WTC11 (cell line): ENCODE measurements at regions not wholly inside any gene's neighbourhood (a gene's known extent, or its start where the extent isn't known, plus 50 kb on each side); places are given as distances from the start of the nearest gene placed in this dataset.

Source experiments
- ATAC-seq: fragments of 200-7000 bp; cut with Tn5 transposase; 2 replicates; pipeline ENCODE4 v1.10.0; 2021; ENCODE audit warnings: mild to moderate bottlenecking, moderate library complexity
- CTCF ChIA-PET: fragments of 300-600 bp; sonication (Branson Sonifier 250); formaldehyde crosslinking; loops from one replicate; lab custom pipeline; 2021; ENCODE audit warnings: antibody characterized with exemption; lab: Charles Lee
- POLR2A ChIA-PET: fragments of 350-600 bp; sonication (Branson Sonifier 250); formaldehyde crosslinking; loops from one replicate; lab custom pipeline; 2021; ENCODE audit warnings: antibody characterized with exemption; lab: Charles Lee
- DNase-seq: peaks from one replicate; pipeline ENCODE4 v3.0.0; 2021; ENCODE audit warnings: low spot score
- H3K27ac Mint-ChIP-seq: 2 replicates; pipeline ENCODE4 v1.8.0; 2021; ENCODE audit warnings: mixed read lengths
- H3K27me3 Mint-ChIP-seq: 2 replicates; pipeline ENCODE4 v1.8.0; 2021; ENCODE audit warnings: low read depth, mild to moderate bottlenecking, moderate library complexity, mixed read lengths
- H3K36me3 Mint-ChIP-seq: 2 replicates; pipeline ENCODE4 v1.8.0; 2021; ENCODE audit warnings: mixed read lengths
- H3K4me1 Mint-ChIP-seq: 2 replicates; pipeline ENCODE4 v1.8.0; 2022; ENCODE audit warnings: mixed read lengths
- H3K4me3 Mint-ChIP-seq: 2 replicates; pipeline ENCODE4 v1.8.0; 2021; ENCODE audit warnings: mild to moderate bottlenecking, moderate library complexity, mixed read lengths
- H3K9me3 Mint-ChIP-seq: 2 replicates; pipeline ENCODE4 v1.8.0; 2021; ENCODE audit warnings: mixed read lengths
- CDX4 ChIP-seq: fragments of 250-450 bp; sonication (Bioruptor Pico); IDR thresholded peaks from 2 replicates; pipeline ENCODE4 v1.9.0; 2021; ENCODE audit warnings: moderate library complexity, mild to moderate bottlenecking, inconsistent platforms, borderline replicate concordance
- CREB1 ChIP-seq: sonication (generic); formaldehyde crosslinking; IDR thresholded peaks from 2 replicates; pipeline ENCODE4 v1.8.0; 2023; ENCODE audit warnings: mild to moderate bottlenecking, missing genetic modification reagents
- CTCF ChIP-seq: fragments of 200-600 bp; IDR thresholded peaks from 2 replicates; pipeline ENCODE4 v1.8.0; 2022; ENCODE audit warnings: antibody characterized with exemption
- FOXJ3 ChIP-seq: sonication (generic); formaldehyde crosslinking; IDR thresholded peaks from 2 replicates; pipeline ENCODE4 v1.9.0; 2021; ENCODE audit warnings: missing genetic modification reagents, mild to moderate bottlenecking, borderline replicate concordance
- FOXK1 ChIP-seq: sonication (generic); formaldehyde crosslinking; IDR thresholded peaks from 2 replicates; pipeline ENCODE4 v1.8.0; 2022; ENCODE audit warnings: mild to moderate bottlenecking, moderate library complexity, missing genetic modification reagents
- HMGXB4 ChIP-seq: sonication (generic); formaldehyde crosslinking; IDR thresholded peaks from 2 replicates; pipeline ENCODE4 v1.8.1; 2023; ENCODE audit warnings: mild to moderate bottlenecking, moderate library complexity, missing genetic modification reagents
- IRF1 ChIP-seq: sonication (generic); formaldehyde crosslinking; IDR thresholded peaks from 2 replicates; pipeline ENCODE4 v1.8.0; 2023; ENCODE audit warnings: missing genetic modification reagents
- JUN ChIP-seq: sonication (generic); formaldehyde crosslinking; IDR thresholded peaks from 2 replicates; pipeline ENCODE4 v1.8.0; 2023; ENCODE audit warnings: mild to moderate bottlenecking, missing genetic modification reagents
- KAT7 ChIP-seq: sonication (generic); formaldehyde crosslinking; IDR thresholded peaks from 2 replicates; pipeline ENCODE4 v1.8.1; 2023; ENCODE audit warnings: missing genetic modification reagents, mild to moderate bottlenecking, borderline replicate concordance
- MAX ChIP-seq: sonication (generic); formaldehyde crosslinking; IDR thresholded peaks from 2 replicates; pipeline ENCODE4 v1.8.0; 2022; ENCODE audit warnings: mild to moderate bottlenecking, missing genetic modification reagents
- MYBL2 ChIP-seq: sonication (generic); formaldehyde crosslinking; IDR thresholded peaks from 2 replicates; pipeline ENCODE4 v1.8.1; 2023; ENCODE audit warnings: mild to moderate bottlenecking, moderate library complexity, missing genetic modification reagents
- NFE2L1 ChIP-seq: sonication (generic); formaldehyde crosslinking; IDR thresholded peaks from 2 replicates; pipeline ENCODE4 v1.8.1; 2023; ENCODE audit warnings: missing genetic modification reagents
- NFYB ChIP-seq: sonication (generic); formaldehyde crosslinking; conservative IDR thresholded peaks from 2 replicates; pipeline ENCODE4 v1.8.0; 2022; ENCODE audit warnings: low read depth, missing genetic modification reagents
- NR1H2 ChIP-seq: sonication (generic); formaldehyde crosslinking; IDR thresholded peaks from 2 replicates; pipeline ENCODE4 v1.9.0; 2021; ENCODE audit warnings: mild to moderate bottlenecking, moderate library complexity, missing genetic modification reagents
- NR2C2 ChIP-seq: sonication (generic); formaldehyde crosslinking; IDR thresholded peaks from 2 replicates; pipeline ENCODE4 v1.8.0; 2022; ENCODE audit warnings: mild to moderate bottlenecking, missing genetic modification reagents
- OVOL2 ChIP-seq: fragments of 250-450 bp; sonication (Bioruptor Pico); IDR thresholded peaks from 2 replicates; pipeline ENCODE4 v1.9.0; 2021; ENCODE audit warnings: mild to moderate bottlenecking, borderline replicate concordance
- SMAD3 ChIP-seq: sonication (generic); formaldehyde crosslinking; IDR thresholded peaks from 2 replicates; pipeline ENCODE4 v1.8.0; 2022; ENCODE audit warnings: missing genetic modification reagents, mild to moderate bottlenecking, borderline replicate concordance
- USF1 ChIP-seq: sonication (generic); formaldehyde crosslinking; IDR thresholded peaks from 2 replicates; pipeline ENCODE4 v1.8.0; 2022; ENCODE audit warnings: mild to moderate bottlenecking, missing genetic modification reagents
- USF2 ChIP-seq: sonication (generic); formaldehyde crosslinking; IDR thresholded peaks from 2 replicates; pipeline ENCODE4 v1.8.1; 2023; ENCODE audit warnings: mild to moderate bottlenecking, missing genetic modification reagents, moderate library complexity
- ZBTB21 ChIP-seq: sonication (generic); formaldehyde crosslinking; IDR thresholded peaks from 2 replicates; pipeline ENCODE4 v1.8.1; 2023; ENCODE audit warnings: mild to moderate bottlenecking, missing genetic modification reagents, borderline replicate concordance
- ZMAT4 ChIP-seq: fragments of 250-450 bp; sonication (Bioruptor Pico); IDR thresholded peaks from 2 replicates; pipeline ENCODE4 v1.9.0; 2021; ENCODE audit warnings: mild to moderate bottlenecking
- ZNF138 ChIP-seq: sonication (generic); formaldehyde crosslinking; conservative IDR thresholded peaks from 2 replicates; pipeline ENCODE4 v1.8.1; 2022; ENCODE audit warnings: mild to moderate bottlenecking, moderate library complexity, missing genetic modification reagents
- ZNF317 ChIP-seq: sonication (generic); formaldehyde crosslinking; IDR thresholded peaks from 2 replicates; pipeline ENCODE4 v1.8.1; 2023; ENCODE audit warnings: low read depth, mild to moderate bottlenecking, moderate library complexity, missing genetic modification reagents, borderline replicate concordance

GRCh38 chr4:162364651-162365050 is 200.9 kb upstream of the FSTL5 start (continued):
- TF ChIP-seq OVOL2 (CRISPR knock-in tag) (no peak), FOXK1 (CRISPR knock-in tag) (no peak), NFYB (CRISPR knock-in tag) (no peak), MAX (no peak), ZBTB21 (CRISPR knock-in tag) (no peak)

- TF ChIP-seq MYBL2 (CRISPR knock-in tag) (no peak), FOXJ3 (no peak), NFE2L1 (CRISPR knock-in tag) (no peak), HMGXB4 (CRISPR knock-in tag) (no peak), ZMAT4 (CRISPR knock-in tag) (no peak), IRF1 (CRISPR knock-in tag) (no peak), CREB1 (CRISPR knock-in tag) (no peak), NFYB (CRISPR knock-in tag) (no peak), SMAD3 (CRISPR knock-in tag) (no peak), CDX4 (CRISPR knock-in tag) (no peak), CTCF (no peak), USF1 (CRISPR knock-in tag) (no peak), ZNF138 (CRISPR knock-in tag) (no peak), ZNF317 (no peak), NR1H2 (CRISPR knock-in tag) (no peak), JUN (CRISPR knock-in tag) (no peak), USF2 (no peak), NR2C2 (no peak), KAT7 (CRISPR knock-in tag) (no peak)
- H3K4me3 Mint-ChIP-seq: no peak overlapping the region
- no peaks in the 10 kb centered on the region for H3K36me3 Mint-ChIP-seq
- ChIA-PET CTCF (no interaction called here), POLR2A (no interaction called here)
- DNase-seq: no peak
- no peak overlapping the region for H3K27ac Mint-ChIP-seq
- peaks cover 27% of the 10 kb centered on the region for H3K4me1 Mint-ChIP-seq
- no peak for ATAC-seq
- peaks cover 7% of the 10 kb centered on the region; the same call in 1 of the 2 replicates for H3K9me3 Mint-ChIP-seq
- H3K27me3 Mint-ChIP-seq: no peaks in the 10 kb centered on the region
These were observed 196.8 kb upstream of the FSTL5 start for GRCh38 chr4:162360369-162361149.
